ENCODE measurements at regions not wholly inside any gene's neighbourhood (a gene's known extent, or its start where the extent isn't known, plus 50 kb on each side); places are given as distances from the start of the nearest gene placed in this dataset.

DNA sequence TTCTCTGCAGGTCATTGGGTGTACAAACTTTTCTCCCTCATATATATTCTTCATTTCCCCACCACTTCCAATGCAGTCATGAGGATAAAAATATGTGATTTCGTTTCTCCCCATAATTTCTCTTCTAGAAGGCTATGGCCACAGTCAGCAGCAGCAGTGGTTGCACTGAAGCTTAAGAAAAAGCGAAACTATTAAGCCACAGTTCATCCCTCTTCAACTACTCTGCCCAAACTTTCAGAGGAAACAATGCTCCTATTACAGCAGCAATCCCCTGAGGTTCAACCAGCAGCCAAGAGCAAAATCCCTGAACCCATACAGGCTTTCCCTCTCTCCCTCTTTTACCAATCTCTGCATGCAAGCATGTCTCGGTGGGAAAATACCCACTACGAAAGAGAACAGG is 298.6 kb downstream of the DHX15 start:
- H3K23me2 ChIP-seq (ENCODE audit: low read depth, low read length) = no peaks in the 10 kb centered on the region
- no peak overlapping the region for H3K9ac ChIP-seq (replicated peaks in 1 of 4; ENCODE audit: extremely low read depth in 1 of 4, low read depth in 3 of 4, low read length in 3 of 4)
- ChIA-PET CTCF (ENCODE audit: partially characterized antibody) (interaction anchor here (0.7 kb wide), 1 partner anchor 63 kb away, joined by 3 read pairs; no protein-coding TSS in a partner anchor), POLR2A (ENCODE audit: partially characterized antibody) (no interaction called here)
- H3K18ac ChIP-seq (ENCODE audit: extremely low read depth, low read length) = no peak overlapping the region
- no peaks in the 10 kb centered on the region for H3K36me3 ChIP-seq (ENCODE audit: control insufficient read depth in 2 of 4, insufficient read depth in 4 of 4, low read length in 3 of 4)
- no peak overlapping the region for H4K8ac ChIP-seq (ENCODE audit: extremely low read depth, insufficient read depth, low read length)
- H2AFZ ChIP-seq (ENCODE audit: low read length) = no peak overlapping the region
- no peak overlapping the region for H2BK120ac ChIP-seq (replicated peaks; ENCODE audit: low read depth, low read length)
- no peak overlapping the region for H2BK20ac ChIP-seq (ENCODE audit: low read length)
- no peak overlapping the region for H3K23ac ChIP-seq (ENCODE audit: insufficient read length)
- H3K27me3 ChIP-seq (replicated peaks in 1 of 4; ENCODE audit: control insufficient read depth in 3 of 4, extremely low read depth in 1 of 4, insufficient read depth in 3 of 4, low read length in 3 of 4) = no peaks in the 10 kb centered on the region
- no peak for FAIRE-seq
- no peak overlapping the region for H2BK5ac ChIP-seq (ENCODE audit: low read depth, low read length)
- no peak overlapping the region for H4K91ac ChIP-seq (replicated peaks; ENCODE audit: insufficient read length, low read length)
- DNase-seq (ENCODE audit: low read depth in 1 of 2, low spot score in 2 of 2) = no peak
- H3K4me3 ChIP-seq (ENCODE audit: extremely low read depth in 1 of 4, insufficient read depth in 2 of 4, low read depth in 3 of 4, low read length in 4 of 4) = no peak overlapping the region
- no peaks in the 10 kb centered on the region for H3K79me2 ChIP-seq (ENCODE audit: control insufficient read depth in 1 of 2, insufficient read depth in 2 of 2, low read length in 2 of 2)
- H3K4ac ChIP-seq (replicated peaks; ENCODE audit: insufficient read length, low read depth, low read length) = no peak overlapping the region
- H3K56ac ChIP-seq (replicated peaks; ENCODE audit: insufficient read length, low read depth, low read length) = no peak overlapping the region
- 80% methylated on average over 4 of the region's 4 CpGs; no CpG with 5 or more reads in 1 of the 2 experiments for WGBS, 2 experiments (ENCODE audit: extremely low coverage in 1 of 2, insufficient coverage in 1 of 2, insufficient read length in 1 of 2, insufficient replicate concordance in 2 of 2, low coverage in 1 of 2, low lambda C conversion rate in 2 of 2, missing lambda C conversion rate in 1 of 2)
- H3K14ac ChIP-seq (ENCODE audit: insufficient read length) = no peak overlapping the region
- no peaks in the 10 kb centered on the region for H3K4me1 ChIP-seq (replicated peaks in 1 of 4; ENCODE audit: control insufficient read depth in 3 of 4, insufficient read depth in 4 of 4, low read length in 3 of 4)
- no peaks in the 10 kb centered on the region for H3K79me1 ChIP-seq (ENCODE audit: low read depth, low read length)
- H3K27ac ChIP-seq (ENCODE audit: low read depth, low read length) = no peak overlapping the region
- H2BK15ac ChIP-seq (ENCODE audit: low read length) = no peak overlapping the region
- H4K20me1 ChIP-seq (replicated peaks in 1 of 2; ENCODE audit: control insufficient read depth in 1 of 2, insufficient read depth in 2 of 2, low read length in 2 of 2) = no peaks in the 10 kb centered on the region
- no peak overlapping the region for H4K5ac ChIP-seq (ENCODE audit: insufficient read length, low read depth, low read length)
- H2AK5ac ChIP-seq (ENCODE audit: low read depth, low read length) = no peak overlapping the region
- H3K4me2 ChIP-seq (ENCODE audit: insufficient read depth in 1 of 2, low read depth in 2 of 2, low read length in 2 of 2) = no peak overlapping the region
- no peak overlapping the region for H2BK12ac ChIP-seq (ENCODE audit: low read depth, low read length)
- no peaks in the 10 kb centered on the region for H3K9me3 ChIP-seq (ENCODE audit: insufficient read depth in 2 of 2, low read depth in 1 of 2, low read length in 1 of 2)
- no peak for TF ChIP-seq EP300 (IDR thresholded peaks at IDR 0.05; ENCODE audit: borderline replicate concordance in 1 of 2, low read depth in 2 of 2, low read length in 2 of 2)
- TF ChIP-seq SRF (IDR thresholded peaks at IDR 0.05; ENCODE audit: low read depth, low read length) = no peak
- TF ChIP-seq GTF2F1 (IDR thresholded peaks at IDR 0.05; ENCODE audit: borderline replicate concordance, low read depth, low read length) = no peak
- no peak for TF ChIP-seq FOSL1 (IDR thresholded peaks at IDR 0.05; ENCODE audit: insufficient read depth, low read depth, low read length)
- no peak for TF ChIP-seq SUZ12 (IDR thresholded peaks at IDR 0.05; ENCODE audit: low read length)
- TF ChIP-seq CHD2 (IDR thresholded peaks at IDR 0.05; ENCODE audit: low read length) = no peak
- no peak for TF ChIP-seq USF2 (IDR thresholded peaks at IDR 0.05; ENCODE audit: low read length)
